ENCODE measurements at regions not wholly inside any gene's neighbourhood (a gene's known extent, or its start where the extent isn't known, plus 50 kb on each side); places are given as distances from the start of the nearest gene placed in this dataset.

GRCh38 chr1:221643404-221644144 is 98.3 kb downstream of the DUSP10 start:
- TF ChIP-seq, protein P1, sequence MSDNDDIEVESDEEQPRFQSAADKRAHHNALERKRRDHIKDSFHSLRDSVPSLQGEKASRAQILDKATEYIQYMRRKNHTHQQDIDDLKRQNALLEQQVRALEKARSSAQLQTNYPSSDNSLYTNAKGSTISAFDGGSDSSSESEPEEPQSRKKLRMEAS (IDR thresholded peaks at IDR 0.05; ENCODE audit: insufficient read depth, insufficient read length), result no peak
- no peak for TF ChIP-seq CTCF (IDR thresholded peaks at IDR 0.05; ENCODE audit: extremely low read depth in 1 of 2, insufficient read depth in 1 of 2, low read depth in 1 of 2, low read length in 2 of 2)
- TF ChIP-seq EZH2 (IDR thresholded peaks at IDR 0.05; ENCODE audit: borderline replicate concordance, low read depth, low read length, severe bottlenecking), result no peak
- no peak for TF ChIP-seq MYC (IDR thresholded peaks at IDR 0.05; ENCODE audit: low read depth, low read length)
- no peak for TF ChIP-seq POLR2A (IDR thresholded peaks at IDR 0.05; ENCODE audit: low read depth, low read length)
- no peak for TF ChIP-seq GATA2 (IDR thresholded peaks at IDR 0.05; ENCODE audit: insufficient read depth, insufficient read length, low read depth, low read length)
- TF ChIP-seq POLR2AphosphoS5 (IDR thresholded peaks at IDR 0.05; ENCODE audit: insufficient read depth, low read depth, low read length), result no peak
- TF ChIP-seq FOS (IDR thresholded peaks at IDR 0.05; ENCODE audit: borderline replicate concordance, insufficient read depth, low read length), result no peak
- TF ChIP-seq JUN (IDR thresholded peaks at IDR 0.05; ENCODE audit: borderline replicate concordance, insufficient read depth, insufficient read length, low read depth), result no peak
